Activated CD4-positive, CD25-positive, alpha-beta regulatory T cell (primary cell): ENCODE measurements at regions not wholly inside any gene's neighbourhood (a gene's known extent, or its start where the extent isn't known, plus 50 kb on each side); places are given as distances from the start of the nearest gene placed in this dataset.

Experiments
- DNase-seq, 4 experiments: peaks; one replicate each; lab custom pipeline; 2025; lab: John Stamatoyannopoulos, UW

- DNase-seq: no peak
Observed at GRCh38 chr21:35895598-35895997, 164.7 kb downstream of the SETD4 start.

- DNase-seq: no peak
Observed at GRCh38 chr21:35893156-35893555, 167.2 kb downstream of the SETD4 start.

GRCh38 chr21:35886887-35887286 lies 173.4 kb downstream of the SETD4 start:
- DNase-seq: no peak

GRCh38 chr21:35885942-35886541 lies 174.3 kb downstream of the SETD4 start:
- DNase-seq: no peak

- no peak for DNase-seq
Observed at GRCh38 chr21:35882791-35883240, 177.5 kb downstream of the SETD4 start.

- DNase-seq: no peak
Observed at GRCh38 chr21:35873441-35873840, 186.9 kb downstream of the SETD4 start.

- DNase-seq: no peak
Observed at GRCh38 chr21:35871906-35872305, 188.4 kb downstream of the SETD4 start.

GRCh38 chr21:35868869-35869223 lies 191.5 kb downstream of the SETD4 start:
- DNase-seq: no peak

GRCh38 chr21:35868005-35868868 lies 192.1 kb downstream of the SETD4 start:
- no peak for DNase-seq

- no peak for DNase-seq
Observed at GRCh38 chr21:35864039-35864438, 196.3 kb downstream of the SETD4 start.

GRCh38 chr21:35862969-35863368 lies 197.4 kb downstream of the SETD4 start:
- DNase-seq: no peak

GRCh38 chr21:35861661-35862060 lies 198.7 kb downstream of the SETD4 start:
- no peak for DNase-seq

- DNase-seq: no peak
Observed at GRCh38 chr21:35860189-35860869, 200.0 kb downstream of the SETD4 start.

GRCh38 chr21:35859677-35860076 lies 200.6 kb downstream of the SETD4 start:
- DNase-seq: no peak

GRCh38 chr21:35857095-35857494 lies 203.2 kb downstream of the SETD4 start:
- no peak for DNase-seq

GRCh38 chr21:35855484-35855883 lies 204.8 kb downstream of the SETD4 start:
- no peak for DNase-seq

GRCh38 chr21:35854281-35854680 lies 206.0 kb downstream of the SETD4 start:
- DNase-seq: no peak

GRCh38 chr21:35853321-35854239 lies 206.7 kb downstream of the SETD4 start:
- no peak for DNase-seq

GRCh38 chr21:35852820-35853219 lies 207.5 kb downstream of the SETD4 start:
- DNase-seq: no peak

GRCh38 chr21:35850542-35851103 lies 209.7 kb downstream of the SETD4 start:
- DNase-seq: no peak

GRCh38 chr21:35850029-35850428 lies 210.3 kb downstream of the SETD4 start:
- no peak for DNase-seq

GRCh38 chr21:35849144-35849543 lies 211.2 kb downstream of the SETD4 start:
- DNase-seq: no peak
